ENCODE measurements at regions not wholly inside any gene's neighbourhood (a gene's known extent, or its start where the extent isn't known, plus 50 kb on each side); places are given as distances from the start of the nearest gene placed in this dataset.
A peak's percentile ranks its signal among the peaks of the same experiment; 100 is the strongest.

DNA sequence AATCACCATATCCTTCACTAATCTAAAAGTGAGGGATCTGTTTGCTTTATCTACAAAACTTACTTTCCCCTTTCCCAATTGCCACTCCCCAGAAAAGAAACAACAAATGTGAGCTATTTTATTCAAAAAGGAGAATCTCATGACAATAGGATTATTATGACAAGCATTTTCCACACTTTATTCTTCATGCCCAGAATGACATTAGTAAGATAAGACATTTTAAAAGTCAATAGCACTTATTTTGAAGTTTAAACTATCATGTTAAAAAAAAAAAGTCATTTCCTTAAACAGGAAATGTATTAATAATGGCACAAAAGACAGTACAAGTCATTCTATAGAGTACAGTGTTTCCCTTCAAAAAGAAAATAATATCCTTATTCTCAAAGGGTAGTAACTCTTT is 58.8 kb upstream of the HNRNPA3 start:
- TF ChIP-seq, protein P1, sequence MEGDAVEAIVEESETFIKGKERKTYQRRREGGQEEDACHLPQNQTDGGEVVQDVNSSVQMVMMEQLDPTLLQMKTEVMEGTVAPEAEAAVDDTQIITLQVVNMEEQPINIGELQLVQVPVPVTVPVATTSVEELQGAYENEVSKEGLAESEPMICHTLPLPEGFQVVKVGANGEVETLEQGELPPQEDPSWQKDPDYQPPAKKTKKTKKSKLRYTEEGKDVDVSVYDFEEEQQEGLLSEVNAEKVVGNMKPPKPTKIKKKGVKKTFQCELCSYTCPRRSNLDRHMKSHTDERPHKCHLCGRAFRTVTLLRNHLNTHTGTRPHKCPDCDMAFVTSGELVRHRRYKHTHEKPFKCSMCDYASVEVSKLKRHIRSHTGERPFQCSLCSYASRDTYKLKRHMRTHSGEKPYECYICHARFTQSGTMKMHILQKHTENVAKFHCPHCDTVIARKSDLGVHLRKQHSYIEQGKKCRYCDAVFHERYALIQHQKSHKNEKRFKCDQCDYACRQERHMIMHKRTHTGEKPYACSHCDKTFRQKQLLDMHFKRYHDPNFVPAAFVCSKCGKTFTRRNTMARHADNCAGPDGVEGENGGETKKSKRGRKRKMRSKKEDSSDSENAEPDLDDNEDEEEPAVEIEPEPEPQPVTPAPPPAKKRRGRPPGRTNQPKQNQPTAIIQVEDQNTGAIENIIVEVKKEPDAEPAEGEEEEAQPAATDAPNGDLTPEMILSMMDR (IDR thresholded peaks at IDR 0.05) = no peak
- ATAC-seq (no peak), DNase-seq (no peak)
- H3K27me3 Mint-ChIP-seq (ENCODE audit: low read depth in 2 of 2) = peaks cover 19 to 31% of the 10 kb centered on the region in 2 donors
- peaks cover 4% of the 10 kb centered on the region for H3K27me3 ChIP-seq (ENCODE audit: control insufficient read depth, insufficient read depth, low read length)
- H3K9me3 Mint-ChIP-seq = no peaks in the 10 kb centered on the region
- H3K36me3 ChIP-seq (ENCODE audit: control insufficient read depth, insufficient read depth, low read length) = no peaks in the 10 kb centered on the region
- no peak overlapping the region for H3K4me3 ChIP-seq (ENCODE audit: low read length)
- H3K36me3 Mint-ChIP-seq = no peaks in the 10 kb centered on the region
- intact Hi-C loops (cut with micrococcal nuclease) = no loop called here
- no peak overlapping the region for H3K27ac ChIP-seq (ENCODE audit: low read length)
- no peaks in the 10 kb centered on the region for H3K9me3 ChIP-seq (ENCODE audit: control insufficient read depth, insufficient read depth, low read length)
- no peak overlapping the region for H3K4me3 Mint-ChIP-seq
- no peak overlapping the region for H3K27ac Mint-ChIP-seq
- peaks cover 2 to 3% of the 10 kb centered on the region in 2 donors for H3K4me1 Mint-ChIP-seq
- peaks cover under 1% of the 10 kb centered on the region for H3K4me1 ChIP-seq (ENCODE audit: control insufficient read depth, insufficient read depth, low read length)

DNA sequence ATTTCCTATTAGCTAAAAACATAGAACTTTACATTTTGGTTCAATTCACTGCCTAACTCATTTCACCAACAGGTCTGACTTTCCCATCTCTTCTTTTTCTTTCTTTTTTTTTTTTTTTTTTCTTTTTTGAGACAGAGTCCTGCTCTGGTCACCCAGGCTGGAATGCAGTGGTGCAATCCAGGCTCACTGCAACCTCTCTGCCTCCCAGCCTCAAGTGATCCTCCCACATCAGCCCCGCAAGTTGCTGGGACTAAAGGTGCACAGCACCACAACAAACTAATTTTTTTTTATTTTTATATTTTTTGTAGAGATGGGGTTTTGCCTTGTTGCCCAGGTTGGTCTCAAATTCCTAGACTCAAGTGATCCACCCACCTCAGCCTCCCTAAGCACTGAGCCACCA is 57.8 kb upstream of the HNRNPA3 start:
- Mint-ChIP-seq H3K27me3 (ENCODE audit: low read depth in 2 of 2) (peaks cover 10 to 21% of the 10 kb centered on the region in 2 donors), H3K4me1 (no peaks in the 10 kb centered on the region), H3K4me3 (no peak overlapping the region), H3K36me3 (no peaks in the 10 kb centered on the region), H3K27ac (no peak overlapping the region), H3K9me3 (no peaks in the 10 kb centered on the region)
- intact Hi-C loops (cut with micrococcal nuclease) = no loop called here
- no peaks in the 10 kb centered on the region for H3K36me3 ChIP-seq (ENCODE audit: control insufficient read depth, insufficient read depth, low read length)
- no peak overlapping the region for H3K27ac ChIP-seq (ENCODE audit: low read length)
- no peak for DNase-seq
- no peaks in the 10 kb centered on the region for H3K9me3 ChIP-seq (ENCODE audit: control insufficient read depth, insufficient read depth, low read length)
- no peak for ATAC-seq
- WGBS (ENCODE audit: insufficient coverage) = no CpG with 5 or more reads among the region's 1 CpG
- H3K4me1 ChIP-seq (ENCODE audit: control insufficient read depth, insufficient read depth, low read length) = no peaks in the 10 kb centered on the region
- TF ChIP-seq, protein P1 (IDR thresholded peaks at IDR 0.05) = no peak
- no peaks in the 10 kb centered on the region for H3K27me3 ChIP-seq (ENCODE audit: control insufficient read depth, insufficient read depth, low read length)
- no peak overlapping the region for H3K4me3 ChIP-seq (ENCODE audit: low read length)

DNA sequence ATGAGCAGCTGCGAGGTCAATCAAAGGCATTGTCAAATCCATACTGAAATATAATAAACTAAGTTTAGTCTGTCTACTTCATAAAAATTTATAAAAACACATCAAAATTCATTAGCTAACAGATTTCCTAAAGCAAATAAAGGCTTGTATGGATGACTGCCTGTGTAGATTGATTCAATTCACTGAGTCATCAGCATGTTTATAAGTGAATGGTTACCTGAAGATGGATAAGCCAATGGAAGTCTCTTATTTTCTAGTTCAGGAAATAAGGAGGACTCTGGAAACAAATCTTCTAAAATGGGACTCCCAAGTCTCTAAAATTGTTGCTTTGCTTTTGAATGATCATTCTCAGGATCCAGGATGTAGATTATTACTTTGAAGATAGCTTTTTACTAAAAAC is 57.0 kb upstream of the HNRNPA3 start:
- TF ChIP-seq, protein P1 (IDR thresholded peaks at IDR 0.05) = no peak
- intact Hi-C loops (cut with micrococcal nuclease) = no loop called here
- H3K9me3 Mint-ChIP-seq = no peaks in the 10 kb centered on the region
- H3K4me3 Mint-ChIP-seq = no peak overlapping the region
- Histone ChIP-seq H3K9me3 (ENCODE audit: control insufficient read depth, insufficient read depth, low read length) (no peaks in the 10 kb centered on the region), H3K27me3 (ENCODE audit: control insufficient read depth, insufficient read depth, low read length) (no peaks in the 10 kb centered on the region), H3K4me1 (ENCODE audit: control insufficient read depth, insufficient read depth, low read length) (no peaks in the 10 kb centered on the region), H3K4me3 (ENCODE audit: low read length) (no peak overlapping the region), H3K27ac (ENCODE audit: low read length) (no peak overlapping the region), H3K36me3 (ENCODE audit: control insufficient read depth, insufficient read depth, low read length) (no peaks in the 10 kb centered on the region)
- H3K27ac Mint-ChIP-seq = no peak overlapping the region
- H3K36me3 Mint-ChIP-seq = no peaks in the 10 kb centered on the region
- no peak for DNase-seq
- no peaks in the 10 kb centered on the region for H3K4me1 Mint-ChIP-seq
- no peak for ATAC-seq
- no CpG with 5 or more reads among the region's 1 CpG for WGBS (ENCODE audit: insufficient coverage)
- H3K27me3 Mint-ChIP-seq (ENCODE audit: low read depth in 2 of 2) = peaks cover 10 to 13% of the 10 kb centered on the region in 2 donors

- no peak overlapping the region for H3K27ac ChIP-seq (ENCODE audit: low read length)
- no peak overlapping the region for H3K4me3 Mint-ChIP-seq
- intact Hi-C loops (cut with micrococcal nuclease) = loop anchor here (5.0 to 10.0 kb wide), 4 partner anchors 393 to 1035 kb away; partner anchors contain the start of gene HOXD8
- H3K36me3 ChIP-seq (ENCODE audit: control insufficient read depth, insufficient read depth, low read length) = no peaks in the 10 kb centered on the region
- ATAC-seq (peak in 1 of 3 donors; percentile 50), DNase-seq (peak in 1 of 2 donors; percentile 65)
- TF ChIP-seq, protein P1 (IDR thresholded peaks at IDR 0.05) = peak; percentile 62
- 56% methylated on average over 10 of the region's 12 CpGs for WGBS (ENCODE audit: insufficient coverage)
- no peaks in the 10 kb centered on the region for H3K27me3 ChIP-seq (ENCODE audit: control insufficient read depth, insufficient read depth, low read length)
- no peaks in the 10 kb centered on the region for H3K9me3 ChIP-seq (ENCODE audit: control insufficient read depth, insufficient read depth, low read length)
- peaks cover 0 to 2% of the 10 kb centered on the region in 2 donors for H3K27me3 Mint-ChIP-seq (ENCODE audit: low read depth in 2 of 2)
- H3K36me3 Mint-ChIP-seq = no peaks in the 10 kb centered on the region
- H3K4me3 ChIP-seq (ENCODE audit: low read length) = no peak overlapping the region
- H3K4me1 Mint-ChIP-seq = peaks cover 13 to 18% of the 10 kb centered on the region in 2 donors
- H3K4me1 ChIP-seq (ENCODE audit: control insufficient read depth, insufficient read depth, low read length) = peaks cover 12% of the 10 kb centered on the region
- no peak overlapping the region for H3K27ac Mint-ChIP-seq
- H3K9me3 Mint-ChIP-seq = no peaks in the 10 kb centered on the region
Measured at GRCh38 chr2:177161741-177162460, 50.7 kb upstream of the HNRNPA3 start.

Data from natural killer cell (primary cell).